Stomach (tissue), 4 donors: ENCODE measurements at regions not wholly inside any gene's neighbourhood (a gene's known extent, or its start where the extent isn't known, plus 50 kb on each side); places are given as distances from the start of the nearest gene placed in this dataset.

Experiments
- CTCF ChIP-seq, 7 experiments: fragments of 450-650 bp in 4 of 7; fragments of 200-600 bp in 3 of 7; sonication (generic) in 3 of 7; IDR thresholded peaks; one replicate each; pipeline ENCODE4 v1.5.1; 2016 to 2019; ENCODE audit warnings: antibody characterized with exemption in 7 of 7, control low read depth in 2 of 7, mild to moderate bottlenecking in 1 of 7
- POLR2A ChIP-seq, 4 donors: fragments of 450-650 bp; IDR thresholded peaks; one replicate each; pipeline ENCODE4 v1.6.1; 2016; ENCODE audit warnings: antibody characterized with exemption in 4 of 4, control low read depth in 2 of 4, mild to moderate bottlenecking in 1 of 4, moderate library complexity in 1 of 4
- POLR2AphosphoS5 ChIP-seq, 3 donors: sonication (generic); formaldehyde crosslinking; IDR thresholded peaks; one replicate each; pipeline ENCODE4 v1.6.1; 2016; ENCODE audit warnings: antibody characterized with exemption in 3 of 3

GRCh38 chr14:81868172-81868571 is 334.5 kb upstream of the SEL1L start:
- TF ChIP-seq POLR2A (IDR thresholded peaks at IDR 0.05) (no peak), CTCF (IDR thresholded peaks at IDR 0.05) (no peak), POLR2AphosphoS5 (IDR thresholded peaks at IDR 0.05) (no peak)
